Fibroblast of gingiva (primary cell): ENCODE measurements at regions not wholly inside any gene's neighbourhood (a gene's known extent, or its start where the extent isn't known, plus 50 kb on each side); places are given as distances from the start of the nearest gene placed in this dataset.

Experiments used
- DNase-seq: peaks from one replicate; pipeline ENCODE4 v3.0.0-alpha.2; 2011; ENCODE audit warnings: low read depth

DNA sequence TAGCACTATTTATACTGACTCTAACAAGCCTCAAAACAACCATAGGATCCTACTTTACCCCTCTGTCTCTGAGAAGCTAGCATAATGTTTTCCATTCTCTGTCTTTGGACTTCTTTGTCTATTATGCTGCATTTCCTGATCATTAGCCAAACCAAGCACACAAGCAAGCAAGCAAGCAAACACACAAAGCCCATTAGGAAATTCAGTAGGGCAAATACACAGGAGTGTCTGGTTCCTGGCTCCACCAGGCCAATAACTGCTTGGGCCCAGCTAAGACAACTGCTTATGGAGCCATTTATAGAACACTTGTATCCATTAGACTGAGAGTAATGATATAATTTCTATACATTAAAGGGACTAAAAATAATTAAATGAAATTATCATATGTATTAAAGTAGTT, 952.9 kb upstream of the EPHA7 start:
- DNase-seq = no peak

DNA sequence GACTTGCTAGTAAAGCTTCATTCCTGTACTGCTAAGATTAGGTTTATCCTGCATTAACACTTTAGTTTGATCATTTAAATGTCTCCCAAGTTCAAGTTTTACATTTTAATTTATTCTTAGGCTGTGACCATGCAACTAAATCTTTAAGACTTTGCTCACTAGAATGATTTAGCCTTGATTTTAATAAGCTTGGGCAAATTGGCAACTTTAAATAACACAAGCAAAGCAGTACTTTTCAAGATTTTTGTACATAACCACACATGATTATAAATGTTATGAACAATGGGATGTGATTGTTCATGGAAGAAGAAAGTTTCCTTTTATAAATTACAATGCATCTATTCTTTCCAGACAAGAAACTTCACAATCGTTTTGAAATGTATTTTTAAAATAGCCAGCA, 948.0 kb upstream of the EPHA7 start:
- DNase-seq = no peak

DNA sequence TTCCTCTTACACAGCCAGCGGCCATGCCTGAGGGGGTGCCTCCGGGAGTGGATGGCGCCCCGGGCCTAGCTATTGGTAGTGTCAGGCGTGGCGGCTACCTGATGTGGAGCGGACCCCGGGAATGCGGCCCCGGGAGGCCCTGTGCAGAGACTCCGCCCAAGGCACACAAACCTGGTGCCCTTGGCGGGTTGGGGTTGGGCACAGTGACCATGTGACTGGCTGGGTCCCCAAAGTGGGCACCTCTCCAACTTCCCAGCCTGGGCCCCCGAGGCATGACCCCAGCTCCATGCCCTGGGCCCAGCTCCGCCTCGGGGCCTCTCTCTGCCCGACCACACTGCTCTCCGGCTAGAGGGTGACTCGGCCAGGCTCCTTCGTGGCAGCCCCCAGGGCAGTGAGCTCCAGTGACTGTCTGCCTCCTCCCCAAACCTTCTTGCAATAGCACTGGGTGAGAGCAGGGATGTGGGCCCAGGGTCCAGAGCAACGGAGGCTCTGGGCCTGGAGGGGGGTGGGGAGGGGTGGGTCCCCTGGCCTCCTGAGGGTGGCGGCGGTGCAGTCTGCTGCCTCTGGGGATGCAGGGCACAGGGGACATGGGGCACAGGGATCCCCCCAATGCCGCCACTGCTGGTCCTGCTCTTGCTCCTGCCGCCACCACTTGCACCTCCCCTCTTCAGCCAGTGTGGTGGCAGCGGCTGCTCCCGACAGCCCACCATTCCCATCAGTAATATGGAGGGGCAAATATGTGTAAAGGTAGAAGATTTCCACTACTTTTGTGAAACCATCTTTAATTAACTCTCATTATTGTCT, 942.9 kb upstream of the EPHA7 start:
- no peak for DNase-seq

DNA sequence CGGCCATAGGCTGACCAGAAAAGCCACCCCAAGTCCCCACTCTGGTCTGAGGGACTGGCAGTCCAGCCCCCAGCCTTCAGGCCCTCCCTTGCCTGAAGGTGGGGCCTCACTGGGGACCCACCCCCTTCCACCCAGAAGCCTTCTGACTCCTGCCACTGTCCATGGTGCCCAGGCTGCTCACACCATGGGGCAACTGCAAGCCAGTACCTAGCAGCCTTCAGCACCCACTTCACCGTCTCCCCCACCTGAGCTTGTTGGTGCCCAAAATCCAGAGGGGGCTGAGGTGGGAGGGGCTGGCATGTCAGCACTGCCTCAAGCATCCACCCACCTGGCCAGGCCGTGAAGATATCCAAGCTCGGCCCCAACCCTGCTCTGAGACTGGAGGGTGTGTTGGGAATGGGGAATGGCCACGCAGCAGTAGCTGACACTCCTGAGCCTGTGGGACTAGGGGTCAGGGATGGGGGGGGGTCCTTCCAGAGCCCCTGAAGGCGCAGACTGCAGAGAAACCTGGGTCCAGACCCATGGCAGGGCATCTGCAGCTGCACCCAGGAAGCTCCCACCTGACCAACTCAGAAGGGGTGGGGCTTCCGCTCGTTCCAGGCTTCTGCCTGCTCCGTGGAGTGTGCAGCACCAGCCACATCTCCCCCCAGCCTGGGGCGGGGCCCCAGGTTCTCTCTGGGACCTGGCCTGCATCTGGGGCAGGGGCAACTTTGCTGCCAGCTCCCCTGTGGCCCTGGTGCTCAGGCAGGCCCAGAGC, 942.1 kb upstream of the EPHA7 start:
- no peak for DNase-seq

DNA sequence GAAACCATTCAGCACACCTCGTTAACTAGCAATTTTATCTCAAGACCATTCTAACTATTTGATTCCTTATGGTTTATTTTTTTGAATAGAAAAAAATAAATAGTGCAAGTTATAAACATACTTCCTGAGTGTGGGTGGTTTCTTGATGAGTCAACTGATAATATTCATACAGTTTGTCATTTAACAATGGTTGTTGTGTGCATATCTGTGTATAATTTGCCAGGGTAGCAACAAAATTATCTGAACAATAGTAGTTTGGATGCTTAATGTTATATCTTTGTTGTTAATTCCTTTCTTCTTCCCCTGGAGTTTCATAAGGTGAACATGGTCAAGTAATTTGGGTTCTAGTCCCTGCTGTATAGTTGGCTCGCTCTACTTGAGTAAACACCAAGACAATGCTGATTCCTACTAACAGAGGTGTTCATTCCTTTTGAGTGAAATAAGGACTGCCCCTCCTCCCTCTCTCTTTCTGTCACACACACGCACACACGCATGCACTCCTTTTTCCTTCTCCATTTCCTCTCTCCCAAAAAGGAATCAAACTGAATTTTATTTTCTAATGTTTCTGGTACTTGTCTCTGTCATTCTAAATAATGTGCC, 938.1 kb upstream of the EPHA7 start:
- no peak for DNase-seq

DNA sequence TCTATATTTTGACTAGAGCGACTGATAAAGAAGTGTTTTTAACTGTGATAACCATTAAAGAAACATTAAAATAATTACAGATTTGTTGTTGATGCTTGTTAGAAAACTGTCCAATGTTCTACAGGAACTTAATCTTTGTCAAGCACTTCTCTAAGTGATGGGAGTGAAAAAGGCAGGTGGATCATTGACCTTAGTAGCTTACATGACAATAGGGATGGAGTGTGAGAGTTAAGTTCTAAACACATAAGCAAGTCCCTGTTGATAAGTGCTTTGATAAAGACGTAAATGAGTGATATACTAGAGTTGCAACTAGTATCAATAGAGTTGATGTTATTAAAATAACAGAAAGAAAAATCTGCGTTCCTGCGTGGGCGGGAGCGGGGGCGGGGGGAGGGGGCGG, 931.5 kb upstream of the EPHA7 start:
- no peak for DNase-seq

DNA sequence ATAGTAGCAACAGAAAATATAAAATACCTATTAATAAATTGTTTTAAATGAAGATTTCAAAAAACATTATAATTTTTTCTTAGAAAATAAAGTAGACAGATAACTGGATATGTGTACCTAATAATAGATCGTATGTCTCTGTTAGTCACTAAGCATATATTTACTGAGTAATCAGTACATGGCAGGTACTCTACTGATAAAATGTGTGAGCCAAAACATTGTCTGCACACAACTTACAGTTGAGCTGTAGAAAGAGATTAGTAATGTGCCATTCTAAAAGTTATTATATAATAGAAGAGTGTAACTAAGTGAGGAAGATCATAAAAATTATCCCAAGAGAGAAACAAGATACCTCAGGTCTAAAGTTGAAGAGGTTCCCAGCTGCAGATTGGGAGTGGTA, 929.9 kb upstream of the EPHA7 start:
- no peak for DNase-seq

DNA sequence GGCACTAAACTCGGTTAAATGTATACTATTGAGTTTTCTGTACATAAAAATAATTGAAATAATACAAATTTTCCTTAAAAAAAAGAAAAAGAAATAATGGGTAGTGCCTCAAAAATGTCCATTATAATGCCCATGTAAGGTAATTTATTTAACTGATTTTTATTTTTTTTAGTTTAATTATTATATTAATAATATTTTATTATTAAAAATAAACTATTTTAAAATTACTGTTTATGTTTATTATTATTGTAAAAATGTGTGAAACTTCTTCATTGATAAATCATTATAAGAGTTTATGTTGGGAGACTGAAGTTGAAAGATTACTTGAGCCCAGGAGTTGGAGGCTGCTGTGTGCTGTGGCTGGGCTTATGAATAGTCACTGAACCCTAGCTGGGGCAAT, 925.5 kb upstream of the EPHA7 start:
- no peak for DNase-seq

DNA sequence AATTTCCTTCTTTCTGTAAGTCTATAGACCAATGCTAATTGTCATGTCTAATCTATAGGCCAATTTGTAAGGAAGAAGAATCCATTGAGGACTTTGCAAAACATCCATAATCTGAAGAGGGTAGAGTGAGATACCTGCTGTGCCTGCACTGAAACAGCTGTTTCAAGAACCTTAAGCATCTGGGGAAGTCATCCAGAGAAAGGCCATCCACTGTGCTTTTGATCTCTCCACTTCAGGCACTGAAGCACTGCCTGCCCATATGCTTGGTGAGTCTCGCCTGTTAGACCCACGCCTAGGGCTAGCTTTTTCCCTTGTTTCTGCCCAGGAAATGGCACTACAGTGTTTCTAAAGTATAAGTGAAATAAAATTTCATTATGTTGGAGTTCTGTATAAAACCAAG, 921.8 kb upstream of the EPHA7 start:
- no peak for DNase-seq

DNA sequence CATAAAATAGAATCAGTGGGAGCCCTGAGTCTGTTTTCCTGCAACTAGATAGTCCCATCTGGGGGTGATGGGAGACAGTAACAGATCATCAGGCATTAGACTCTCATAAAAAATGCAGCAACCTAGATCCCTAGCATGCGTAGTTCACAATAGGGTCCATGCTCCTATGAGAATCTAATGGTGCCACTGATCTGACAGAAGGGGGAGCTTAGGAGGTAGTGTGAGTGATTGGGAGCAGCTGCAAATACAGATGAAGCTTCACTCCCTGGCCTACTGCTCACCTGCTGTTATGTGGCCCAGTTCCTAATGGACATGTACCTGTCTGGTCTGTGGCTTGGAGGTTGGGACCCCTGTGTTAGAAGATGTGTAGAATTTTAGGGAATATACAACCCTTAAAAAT, 904.5 kb upstream of the EPHA7 start:
- no peak for DNase-seq

DNA sequence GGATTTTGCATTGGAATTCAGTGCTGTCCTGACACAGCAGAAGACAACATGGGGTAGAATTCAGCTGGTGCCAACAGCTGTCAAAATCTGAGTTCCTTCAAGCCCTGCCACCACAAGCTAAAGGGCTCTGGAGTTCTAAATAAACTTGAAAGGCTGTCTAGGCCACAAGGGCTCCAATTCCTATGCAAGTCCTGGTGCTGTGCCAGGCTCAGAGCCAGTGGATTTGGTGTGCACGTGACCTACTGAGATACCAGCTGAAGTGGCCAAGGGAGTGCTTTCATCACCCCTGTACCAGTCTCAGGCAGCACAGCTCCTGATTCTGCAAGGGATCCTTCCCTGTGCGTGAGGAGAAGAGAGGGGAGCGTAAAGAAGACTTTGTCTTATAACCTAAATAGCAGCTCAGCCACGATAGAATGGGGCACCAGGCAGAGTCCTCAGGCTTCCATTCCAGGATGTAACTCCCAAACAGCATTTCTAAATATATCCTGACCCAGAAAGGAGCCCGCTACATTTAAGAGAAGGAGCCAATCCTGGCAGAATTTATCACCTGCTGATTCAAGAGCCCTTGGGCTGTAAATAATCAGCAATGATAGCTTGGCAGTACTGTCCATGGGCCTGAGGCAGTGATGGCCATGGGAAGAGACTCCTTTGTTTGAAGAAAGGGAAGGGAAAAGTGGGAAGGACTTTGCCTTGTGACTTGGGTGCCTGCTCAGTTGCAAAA, 881.2 kb upstream of the EPHA7 start:
- no peak for DNase-seq

DNA sequence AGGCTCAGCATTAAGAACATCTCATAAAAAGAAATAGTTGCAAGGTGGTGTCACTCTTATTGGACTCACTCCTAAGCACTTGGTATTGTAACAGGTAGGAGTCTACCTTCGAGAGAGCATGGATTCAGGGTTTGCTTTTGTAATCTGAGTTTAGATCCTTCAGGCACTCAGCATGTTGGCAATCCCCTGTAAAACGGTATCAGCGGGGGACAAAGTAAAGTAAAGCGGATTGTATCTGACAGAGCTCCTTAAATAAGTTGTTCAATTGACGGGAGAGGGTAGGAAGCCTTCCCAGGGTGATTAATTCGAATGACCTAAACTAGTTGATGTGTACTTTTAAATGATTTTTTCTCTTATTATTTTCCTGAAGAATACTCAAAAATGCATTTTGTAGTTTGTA, 869.8 kb upstream of the EPHA7 start:
- no peak for DNase-seq

DNA sequence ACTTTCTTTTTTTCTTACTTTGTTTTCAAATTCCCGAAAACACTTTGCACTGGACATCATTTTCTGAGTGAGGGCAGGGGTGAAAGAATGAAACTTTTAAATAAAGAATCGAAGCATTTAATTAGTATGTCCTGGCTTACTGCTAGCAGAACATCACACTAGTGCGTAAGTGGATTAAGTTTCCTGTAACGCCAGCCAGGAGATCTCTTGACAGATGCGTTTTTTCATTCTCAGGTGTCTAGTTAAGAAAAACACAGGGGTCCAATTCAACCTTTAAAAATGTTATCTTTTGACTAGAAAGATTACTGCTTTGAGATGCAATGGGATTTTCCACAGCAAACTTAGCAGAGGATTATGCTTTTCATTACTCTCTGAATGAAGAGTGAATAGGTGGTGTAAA, 858.8 kb upstream of the EPHA7 start:
- no peak for DNase-seq

DNA sequence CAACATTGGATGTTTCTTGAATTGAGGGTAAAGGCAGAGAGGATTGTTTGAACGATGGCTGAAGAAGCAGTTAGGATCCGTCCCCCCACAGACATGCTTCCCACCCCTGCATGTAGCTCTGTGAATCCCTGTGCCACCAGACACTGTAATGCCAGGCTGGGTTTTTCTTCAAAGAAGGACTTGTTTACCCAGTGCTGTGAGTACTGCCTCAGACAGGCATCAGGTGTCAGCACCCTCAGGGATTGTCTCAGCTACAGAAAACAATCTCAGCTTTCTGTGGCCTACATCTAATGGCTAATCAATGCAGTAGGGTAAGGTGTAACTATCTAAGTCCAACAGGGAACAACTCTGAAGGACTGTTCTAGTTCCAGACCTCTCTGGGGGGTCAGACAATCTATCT, 853.0 kb upstream of the EPHA7 start:
- no peak for DNase-seq

DNA sequence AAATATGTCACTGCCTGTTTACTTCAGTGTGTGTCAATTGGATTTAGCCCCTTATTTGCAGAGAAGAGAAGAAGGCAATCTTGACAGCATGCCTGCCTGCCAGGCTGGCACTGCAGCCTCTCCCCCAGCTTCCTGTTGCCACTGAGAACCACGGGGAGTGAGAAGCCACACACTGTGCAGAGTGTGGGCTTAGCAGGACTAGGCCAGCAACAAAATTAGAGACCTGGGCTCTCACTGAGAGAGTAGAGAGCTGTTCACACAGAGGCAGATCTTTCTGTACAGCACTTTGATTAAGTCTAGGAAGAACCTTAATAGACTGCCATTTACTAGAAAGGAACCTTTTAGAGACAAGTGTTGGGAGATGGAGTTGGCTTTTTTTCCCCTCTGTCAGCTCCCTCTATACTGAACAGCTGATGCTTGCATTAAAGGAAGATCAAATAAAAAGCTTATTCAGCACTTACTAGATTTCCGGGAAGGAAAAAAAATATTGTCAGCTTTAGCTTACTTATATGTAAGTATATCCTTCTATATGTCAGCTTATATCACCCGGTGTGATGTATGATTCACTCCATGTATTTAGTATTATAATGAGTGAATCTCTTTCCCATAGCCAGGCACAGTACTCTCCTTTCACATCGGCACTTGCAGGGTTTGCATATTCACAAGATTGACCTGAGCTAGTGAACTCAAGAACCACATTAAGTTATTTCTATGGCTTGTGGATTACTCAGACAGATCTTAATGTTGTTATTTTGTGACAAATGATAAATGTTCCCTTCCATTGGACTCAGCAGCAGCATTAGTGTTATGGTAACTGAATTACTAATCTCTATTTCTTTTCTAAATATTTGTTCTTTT, 851.0 kb upstream of the EPHA7 start:
- no peak for DNase-seq

DNA sequence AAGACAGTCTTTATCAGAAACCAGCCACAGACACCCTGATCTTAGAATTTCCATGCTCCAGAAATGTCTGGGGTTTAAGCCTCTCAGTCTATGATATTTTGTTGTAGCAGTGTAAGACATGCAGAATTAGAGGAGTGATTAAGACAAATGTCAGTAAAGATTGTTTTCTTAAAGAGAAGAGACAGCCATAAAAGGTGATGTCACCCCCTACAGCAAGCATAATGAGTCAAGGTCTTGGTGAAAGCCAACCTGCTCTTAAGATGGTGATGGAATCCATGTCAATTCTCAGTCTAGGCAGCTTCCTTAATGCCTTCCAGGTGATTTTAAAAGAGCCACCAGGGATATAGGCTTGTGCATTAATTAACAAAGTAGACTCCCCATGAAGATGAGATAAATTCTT, 849.9 kb upstream of the EPHA7 start:
- DNase-seq = no peak

DNA sequence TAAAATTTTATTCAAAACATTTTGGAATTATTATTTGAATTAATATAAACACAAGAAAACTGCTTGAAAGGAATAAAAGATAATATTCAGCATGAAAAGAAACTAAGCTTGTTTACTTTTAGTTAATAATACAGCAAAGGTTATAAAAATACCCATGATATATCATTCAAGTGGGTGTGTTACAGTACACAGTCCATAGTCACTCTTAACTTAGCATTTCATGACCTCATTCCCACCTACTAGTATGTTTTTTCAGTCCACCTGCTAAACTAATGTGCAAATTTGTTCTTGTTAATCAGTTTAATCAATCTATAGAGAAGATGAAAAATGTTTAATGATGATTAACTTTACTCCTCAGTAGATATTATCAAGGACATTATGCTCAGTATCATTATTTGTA, 841.4 kb upstream of the EPHA7 start:
- DNase-seq = no peak

DNA sequence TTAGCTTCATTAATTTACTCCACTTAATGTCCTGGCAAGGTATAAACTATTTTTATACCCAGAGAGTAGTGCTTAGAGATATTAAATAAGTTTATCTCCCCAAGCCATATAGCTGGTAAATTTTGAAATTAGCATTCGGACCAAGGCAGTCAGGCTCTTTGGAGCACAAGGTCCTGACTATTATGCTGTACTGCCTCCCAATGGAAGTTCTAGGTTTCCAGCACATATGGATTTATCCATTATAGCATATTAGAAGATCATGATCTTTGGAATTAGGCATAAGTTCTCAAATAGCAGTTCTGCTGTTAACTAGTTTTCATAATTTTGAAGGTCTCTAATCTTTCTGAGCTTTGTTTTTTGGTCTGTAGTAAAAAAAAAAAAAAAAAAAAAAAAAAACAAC, 835.3 kb upstream of the EPHA7 start:
- DNase-seq = no peak

DNA sequence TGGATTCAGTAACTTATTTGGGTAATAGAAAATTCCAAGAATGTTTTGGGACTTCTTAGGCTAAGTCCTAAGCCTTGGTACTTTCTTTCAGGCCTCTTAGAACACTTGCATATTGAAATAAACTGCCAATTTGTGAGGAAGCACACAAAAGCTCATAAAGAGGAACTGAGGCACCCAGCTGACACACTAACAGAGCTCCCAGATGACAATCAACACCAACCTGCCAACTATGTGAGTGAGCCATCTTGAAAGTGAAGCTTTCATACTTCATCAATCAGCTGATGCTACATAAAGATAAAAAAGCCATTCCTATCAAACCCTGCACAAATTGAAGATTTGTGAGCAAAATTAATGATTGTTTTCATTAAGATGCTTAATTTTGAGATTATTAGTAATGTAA, 832.5 kb upstream of the EPHA7 start:
- no peak for DNase-seq

DNA sequence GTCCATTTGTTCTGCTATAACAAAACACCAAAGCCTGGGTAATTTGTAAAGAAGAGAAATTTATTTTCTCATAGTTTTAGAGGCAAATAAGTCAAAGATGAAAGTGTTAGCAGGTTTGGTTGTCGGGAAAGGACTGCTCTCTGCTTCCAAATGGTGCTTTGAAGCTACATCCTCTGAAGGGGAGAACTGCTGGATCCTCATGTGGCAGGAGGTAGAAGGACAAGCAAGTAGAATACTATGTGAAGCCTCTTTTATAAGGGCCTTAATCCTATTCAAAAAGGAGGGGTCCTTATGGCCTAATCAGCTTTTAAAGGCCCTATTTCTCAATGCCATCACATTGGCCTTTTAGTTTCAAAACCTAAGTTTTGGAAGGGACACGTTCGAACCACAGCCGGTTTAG, 826.0 kb upstream of the EPHA7 start:
- DNase-seq = no peak

DNA sequence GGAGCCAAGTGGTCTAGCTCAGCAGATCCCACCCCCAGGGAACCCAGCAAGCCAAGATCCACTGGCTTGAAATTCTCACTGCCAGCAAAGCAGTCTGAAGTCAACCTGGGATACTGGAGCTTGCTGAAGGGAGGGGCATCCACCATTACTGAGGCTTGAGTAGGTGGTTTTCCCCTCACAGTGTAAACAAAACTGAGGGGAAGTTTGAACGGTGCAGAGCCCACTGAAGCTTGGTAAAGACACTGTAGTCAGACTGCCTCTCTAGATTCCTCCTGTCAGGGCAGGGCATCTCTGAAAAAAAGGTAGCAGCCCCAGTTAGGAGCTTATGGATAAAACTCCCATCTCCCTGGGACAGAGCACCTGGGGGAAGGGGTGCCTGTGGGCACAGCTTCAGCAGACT, 819.5 kb upstream of the EPHA7 start:
- DNase-seq = no peak

DNA sequence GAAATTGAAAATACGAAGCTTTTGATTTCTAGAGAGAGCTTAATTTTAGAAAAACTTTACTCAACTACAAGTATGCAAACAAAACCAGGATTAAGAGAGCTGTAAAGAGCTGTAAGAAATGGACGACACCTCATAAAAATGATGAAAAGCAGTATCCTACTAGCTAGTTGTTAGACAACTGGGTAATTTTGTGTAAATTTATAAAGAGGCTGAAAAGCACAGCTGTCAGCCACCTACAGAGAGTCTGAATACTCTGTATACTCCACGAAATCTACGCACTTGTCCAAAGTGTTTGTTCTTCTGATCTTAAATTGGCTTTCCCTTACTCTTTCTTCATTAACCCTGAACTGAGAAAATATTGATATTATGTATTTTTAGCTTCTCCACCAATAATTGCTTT, 808.4 kb upstream of the EPHA7 start:
- no peak for DNase-seq
